K562 (cell line): ENCODE measurements at regions not wholly inside any gene's neighbourhood (a gene's known extent, or its start where the extent isn't known, plus 50 kb on each side); places are given as distances from the start of the nearest gene placed in this dataset.

Source experiments
- ATAC-seq: fragments of 200-7000 bp; cut with Tn5 transposase; 3 replicates; pipeline ENCODE4 v1.9.1; 2020; ENCODE audit warnings: moderate library complexity
- BruUV-seq: library from RNA; stranded (reverse); fragments of 400-500 nt; replicated peaks from 2 replicates; lab custom pipeline; 2021; lab: Mats Ljungman, UMichigan
- CTCF ChIA-PET: fragments of 300-600 bp; formaldehyde crosslinking; extraction: SDS; loops from one replicate; lab custom pipeline; 2021; ENCODE audit warnings: low intra/inter-chr PET ratio; lab: Yijun Ruan, JAX
- POLR2A ChIA-PET: fragments of 300-600, 350-650 bp; sonication (Branson Sonifier 250); formaldehyde crosslinking; extraction: SDS; loops from one replicate; lab custom pipeline; 2021; ENCODE audit warnings: antibody characterized with exemption, inconsistent platforms; lab: Yijun Ruan, JAX
- DNase-seq, 4 experiments: peaks; one replicate each; pipeline versions ENCODE4 v3.0.0 to v3.0.0-alpha.2; 2011 to 2018; ENCODE audit warnings: low spot score in 3 of 4, mixed read lengths in 3 of 4; ENCODE audit errors: extremely low read depth in 1 of 4
- FAIRE-seq: peaks from 2 replicates; lab custom pipeline; 2011; peaks lifted over from hg19 to GRCh38; lab: Jason Lieb, UNC
- H2AFZ ChIP-seq: 2 replicates; pipeline ENCODE4 v1.6.0; 2011; ENCODE audit warnings: low read depth, low read length, control low read depth, inconsistent platforms
- H3K27ac ChIP-seq: fragments of 200-600 bp; 3 replicates; pipeline ENCODE4 v1.8.0; 2011; ENCODE audit warnings: low read depth, mild to moderate bottlenecking, control low read depth, inconsistent platforms, low read length, moderate library complexity, mixed read lengths; ENCODE audit errors: extremely low read depth
- H3K27me3 ChIP-seq, 2 experiments: fragments of 300-600 bp in 1 of 2; 2 replicates in 1 of 2; 3 replicates in 1 of 2; pipeline versions ENCODE4 v1.6.0 to v1.8.0; 2011; ENCODE audit warnings: inconsistent platforms in 2 of 2, low read length in 2 of 2, mild to moderate bottlenecking in 1 of 2, mixed read lengths in 1 of 2, moderate library complexity in 1 of 2; ENCODE audit not compliant: control insufficient read depth in 2 of 2, insufficient read depth in 2 of 2
- H3K36me3 ChIP-seq: fragments of 300-600 bp; 3 replicates; pipeline ENCODE4 v1.8.0; 2011; ENCODE audit warnings: mild to moderate bottlenecking, low read length, inconsistent platforms; ENCODE audit not compliant: control insufficient read depth, insufficient read depth
- H3K4me1 ChIP-seq, 2 experiments: fragments of 200-600 bp in 1 of 2; replicated peaks in 1 of 2; 2 replicates in 1 of 2; 3 replicates in 1 of 2; pipeline versions ENCODE4 v1.5.1 to v1.8.0; 2011; ENCODE audit warnings: inconsistent platforms in 2 of 2, low read length in 2 of 2, mild to moderate bottlenecking in 1 of 2, mixed read lengths in 1 of 2, moderate library complexity in 1 of 2; ENCODE audit not compliant: control insufficient read depth in 2 of 2, insufficient read depth in 2 of 2
- H3K4me2 ChIP-seq: 2 replicates; pipeline ENCODE4 v1.6.1; 2011; ENCODE audit warnings: low read length, control low read depth, inconsistent platforms, mixed read lengths; ENCODE audit not compliant: insufficient read depth
- H3K4me3 ChIP-seq: fragments of 200-600 bp; sonication (generic), shearing (Covaris generic); 2 replicates; pipeline ENCODE4 v1.5.1; 2016; ENCODE audit warnings: control low read depth, inconsistent platforms
- H3K79me2 ChIP-seq: fragments of 200-600 bp; 3 replicates; pipeline ENCODE4 v1.8.0; 2011; ENCODE audit warnings: low read length, inconsistent platforms; ENCODE audit not compliant: control insufficient read depth, insufficient read depth
- H3K9ac ChIP-seq, 2 experiments: 2 replicates each; pipeline versions ENCODE4 v1.6.0 to v1.6.1; 2011; ENCODE audit warnings: low read depth in 2 of 2, low read length in 2 of 2, control low read depth in 1 of 2, inconsistent platforms in 1 of 2, mild to moderate bottlenecking in 1 of 2, mixed read lengths in 1 of 2; ENCODE audit not compliant: insufficient read depth in 1 of 2
- H3K9me1 ChIP-seq: one replicate; pipeline ENCODE4 v1.6.0; 2011; ENCODE audit warnings: inconsistent platforms, mild to moderate bottlenecking, low read length, moderate library complexity; ENCODE audit not compliant: control insufficient read depth, insufficient read depth
- H3K9me3 ChIP-seq: replicated peaks from 2 replicates; pipeline ENCODE4 v1.5.1; 2011; ENCODE audit warnings: low read depth, low read length, inconsistent platforms; ENCODE audit not compliant: control insufficient read depth, insufficient read depth
- H4K20me1 ChIP-seq: replicated peaks from 2 replicates; pipeline ENCODE4 v1.6.1; 2011; ENCODE audit warnings: low read length, inconsistent platforms, mixed read lengths; ENCODE audit not compliant: control insufficient read depth, insufficient read depth
- ATF4 ChIP-seq: fragments of 450-650 bp; formaldehyde crosslinking; IDR thresholded peaks from 2 replicates; pipeline ENCODE4 v1.4.0; 2022; ENCODE audit warnings: mild to moderate bottlenecking, moderate library complexity
- CCAR2 ChIP-seq: fragments of 200-400 bp; formaldehyde crosslinking; IDR thresholded peaks from 2 replicates; pipeline ENCODE4 v1.6.1; 2017; ENCODE audit warnings: mild to moderate bottlenecking, low read depth, low read length
- PURB ChIP-seq: sonication (generic); formaldehyde crosslinking; IDR thresholded peaks from 2 replicates; pipeline ENCODE4 v1.9.0; 2021; ENCODE audit warnings: low read depth, mild to moderate bottlenecking, missing genetic modification reagents
- RBM14 ChIP-seq: fragments of 200-400 bp; formaldehyde crosslinking; IDR thresholded peaks from 2 replicates; pipeline ENCODE4 v1.6.1; 2018; ENCODE audit warnings: low read depth, mild to moderate bottlenecking, low read length, moderate library complexity, borderline replicate concordance; ENCODE audit not compliant: insufficient read depth
- RNF2 ChIP-seq: sonication (generic); IDR thresholded peaks from 2 replicates; pipeline ENCODE4 v1.6.1; 2016
- TGIF2 ChIP-seq: sonication (generic); formaldehyde crosslinking; IDR thresholded peaks from 2 replicates; pipeline ENCODE4 v1.8.1; 2022; ENCODE audit warnings: mild to moderate bottlenecking, missing genetic modification reagents, moderate library complexity
- ZNF23 ChIP-seq: fragments of 250-450 bp; sonication (Bioruptor Pico); IDR thresholded peaks from 2 replicates; pipeline ENCODE4 v1.4.0; 2020; ENCODE audit warnings: mild to moderate bottlenecking
- ZNF583 ChIP-seq: fragments of 250-450 bp; sonication (Bioruptor Pico); IDR thresholded peaks from 2 replicates; pipeline ENCODE4 v1.4.0; 2020
- ZNF696 ChIP-seq: fragments of 250-450 bp; sonication (Bioruptor Pico); conservative IDR thresholded peaks from 2 replicates; pipeline ENCODE4 v1.4.0; 2020; ENCODE audit warnings: mild to moderate bottlenecking, moderate library complexity
- WGBS: fragments of 100-300 bp; shearing (Covaris generic); methylation state at CpG from one replicate; pipeline ENCODE4 v1.1.6; 2016; ENCODE audit warnings: low coverage, mixed read lengths; ENCODE audit not compliant: insufficient coverage; ENCODE audit errors: missing lambda C conversion rate; 5-methylcytosine and 5-hydroxymethylcytosine counted together
- in situ Hi-C: fragments of 300-500 bp; cut with MboI; formaldehyde crosslinking; loops from 4 replicates; pipeline ENCODE4 v1.15.0; 2018; ENCODE audit warnings: inconsistent platforms, mixed read lengths
- intact Hi-C: fragments of 100-400 bp; cut with micrococcal nuclease; formaldehyde crosslinking; loops from 2 replicates; pipeline ENCODE4 v1.14.2; 2022

DNA sequence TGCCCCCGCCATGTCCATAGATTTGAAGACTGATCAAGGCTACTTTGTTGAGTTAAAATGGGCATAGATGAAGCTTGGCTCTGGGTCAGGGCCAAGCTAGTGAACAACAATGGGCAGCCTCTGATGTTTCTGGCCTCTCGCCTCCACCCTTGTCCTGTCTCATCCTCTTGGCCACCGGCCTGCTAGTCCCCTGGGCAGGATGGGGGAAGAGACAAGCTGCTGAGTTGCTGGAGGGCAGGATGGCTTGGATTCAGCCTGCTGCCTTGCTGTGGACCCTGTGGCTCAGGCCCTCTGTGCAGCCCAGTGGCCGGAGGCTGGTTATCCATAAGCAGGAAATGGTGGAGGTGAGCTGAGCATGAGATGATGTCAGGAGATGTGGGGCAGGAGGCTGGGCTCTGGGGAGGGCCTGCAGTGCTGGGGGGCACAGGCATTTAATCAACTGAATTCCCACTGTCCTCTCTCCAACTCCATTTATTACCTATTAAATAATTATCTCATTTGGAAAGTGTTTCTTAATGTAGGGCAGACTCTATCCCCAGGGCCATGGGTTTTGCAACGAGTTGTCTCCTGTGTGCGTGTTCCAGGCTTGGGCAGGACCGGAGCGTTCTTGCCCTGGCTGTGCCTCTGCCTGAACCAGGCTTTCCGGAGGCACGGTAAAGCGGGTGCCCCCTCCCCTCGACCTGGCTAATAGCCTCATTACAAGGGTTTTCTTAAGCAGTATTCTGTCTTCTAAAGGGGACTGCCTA, 122.9 kb downstream of the GLI2 start:
- in situ Hi-C loops = no loop called here
- no peak overlapping the region for H3K27ac ChIP-seq
- ATAC-seq (no peak), DNase-seq (no peak), FAIRE-seq (no peak)
- POLR2A ChIA-PET = interaction anchor here (0.7 to 1.5 kb wide), 3 partner anchors 12 to 14 kb away, joined by 3 to 4 read pairs (median 3); no protein-coding TSS in a partner anchor
- intact Hi-C loops = no loop called here
- 18% methylated on average over 12 of the region's 12 CpGs for WGBS
- H3K9me3 ChIP-seq = no peaks in the 10 kb centered on the region
- no peak overlapping the region for H3K4me2 ChIP-seq
- H3K4me1 ChIP-seq = peaks cover 11 to 14% of the 10 kb centered on the region in 2 experiments; a peak in 4 of 5 replicates
- H3K9ac ChIP-seq = no peak overlapping the region
- H4K20me1 ChIP-seq = no peaks in the 10 kb centered on the region
- TF ChIP-seq ZNF23 (no peak), RNF2 (no peak), ZNF696 (CRISPR knock-in tag) (no peak), ZNF583 (CRISPR knock-in tag) (no peak), TGIF2 (CRISPR knock-in tag) (no peak), CCAR2 (no peak)
- H3K36me3 ChIP-seq = no peaks in the 10 kb centered on the region
- H3K79me2 ChIP-seq = no peaks in the 10 kb centered on the region
- no peak overlapping the region for H2AFZ ChIP-seq
- BruUV-seq = no TSS peak
- peaks cover 0 to 12% of the 10 kb centered on the region in 2 experiments; a peak in 2 of 5 replicates for H3K27me3 ChIP-seq
- no peak overlapping the region for H3K4me3 ChIP-seq
- CTCF ChIA-PET = no interaction called here
- H3K9me1 ChIP-seq = no peaks in the 10 kb centered on the region

GRCh38 chr2:120859128-120859527, 123.5 kb downstream of the GLI2 start:
- no peaks in the 10 kb centered on the region for H3K9me3 ChIP-seq
- H4K20me1 ChIP-seq = no peaks in the 10 kb centered on the region
- in situ Hi-C loops (no loop called here), intact Hi-C loops (no loop called here)
- WGBS = 0% methylated on average over 3 of the region's 4 CpGs
- POLR2A ChIA-PET = interaction anchor here (1.5 kb wide), 1 partner anchor 12 kb away, joined by 4 read pairs; no protein-coding TSS in a partner anchor
- no peak overlapping the region for H3K27ac ChIP-seq
- no peak overlapping the region for H3K9ac ChIP-seq
- H3K27me3 ChIP-seq = peaks cover 0 to 10% of the 10 kb centered on the region in 2 experiments; a peak in 2 of 5 replicates
- no peak for ATAC-seq
- H3K4me1 ChIP-seq = peaks cover 17 to 20% of the 10 kb centered on the region in 2 experiments; a peak in 4 of 5 replicates
- BruUV-seq = no TSS peak
- H3K9me1 ChIP-seq = no peaks in the 10 kb centered on the region
- FAIRE-seq = no peak
- H3K36me3 ChIP-seq = no peaks in the 10 kb centered on the region
- DNase-seq = no peak
- H3K4me2 ChIP-seq = no peak overlapping the region
- H2AFZ ChIP-seq = no peak overlapping the region
- H3K79me2 ChIP-seq = no peaks in the 10 kb centered on the region
- CTCF ChIA-PET = no interaction called here
- no peak overlapping the region for H3K4me3 ChIP-seq
- no peak for TF ChIP-seq ATF4 (CRISPR knock-in tag)
- TF ChIP-seq PURB (CRISPR knock-in tag) = no peak
- TF ChIP-seq RBM14 = no peak
